Islet of Langerhans (tissue), 1 donor: ENCODE measurements at regions not wholly inside any gene's neighbourhood (a gene's known extent, or its start where the extent isn't known, plus 50 kb on each side); places are given as distances from the start of the nearest gene placed in this dataset.

ENCODE experiments used
- FAIRE-seq: peaks from one replicate; lab custom pipeline; 2011; peaks lifted over from hg19 to GRCh38; lab: Jason Lieb, UNC

DNA sequence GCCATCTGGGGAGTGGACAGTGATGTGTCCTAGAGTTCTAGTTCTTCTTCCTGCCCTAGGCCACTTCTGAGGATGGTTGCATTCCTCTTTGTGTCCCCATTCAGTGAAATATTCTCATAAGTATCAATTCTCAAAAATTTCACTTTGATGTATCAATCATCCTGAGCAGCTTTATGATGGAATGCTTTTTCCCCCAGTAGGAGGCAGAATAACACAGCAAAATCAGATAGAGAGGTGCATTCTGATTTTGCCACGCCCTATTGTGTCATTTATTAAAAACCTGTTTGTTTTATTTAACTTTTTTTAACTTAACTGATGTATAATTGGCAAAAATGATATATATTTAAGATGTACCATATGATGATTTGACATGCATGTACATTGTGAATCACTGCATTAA, 656.0 kb upstream of the GRM7 start:
- FAIRE-seq: no peak

DNA sequence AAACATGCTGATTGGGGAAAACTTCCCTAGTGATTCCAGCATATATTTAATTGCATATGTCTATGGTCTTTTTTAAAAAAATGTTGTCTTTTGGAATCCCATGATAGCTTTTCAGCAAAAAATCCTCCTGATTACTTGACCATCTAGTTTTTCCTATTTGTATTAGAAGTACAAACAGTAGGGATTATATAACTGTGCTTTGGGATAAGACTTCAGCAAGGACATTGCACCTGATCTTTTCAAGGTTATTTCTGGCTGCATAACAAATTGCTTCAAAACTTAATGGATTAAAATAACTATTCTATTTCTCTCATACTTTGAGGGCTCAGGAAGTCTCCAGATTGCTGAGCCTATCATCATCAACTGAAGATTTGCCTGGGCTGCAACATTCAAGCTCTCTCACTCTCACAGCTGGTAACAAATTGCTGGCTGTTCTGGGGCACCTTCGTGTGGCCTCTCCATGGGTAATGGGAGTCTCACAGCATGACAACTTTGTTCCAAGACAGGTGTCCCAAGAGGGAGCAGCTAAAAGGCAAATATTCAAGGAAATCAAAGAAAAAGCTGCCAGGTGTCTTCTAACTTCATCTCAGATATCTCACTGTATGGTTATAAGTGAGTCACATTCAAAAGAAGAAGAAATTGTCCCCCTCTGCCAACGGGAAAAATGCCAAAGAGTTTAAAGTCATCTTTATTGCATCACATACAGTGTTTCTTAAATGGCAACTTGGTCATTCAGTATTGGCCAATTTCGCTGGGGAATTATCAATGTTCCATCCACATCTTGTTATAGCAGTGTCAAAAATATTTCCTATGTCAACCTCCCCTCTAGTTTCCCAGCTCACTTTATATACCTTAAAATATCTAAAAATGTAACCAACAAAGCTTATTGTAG, 644.5 kb upstream of the GRM7 start:
- FAIRE-seq: no peak

DNA sequence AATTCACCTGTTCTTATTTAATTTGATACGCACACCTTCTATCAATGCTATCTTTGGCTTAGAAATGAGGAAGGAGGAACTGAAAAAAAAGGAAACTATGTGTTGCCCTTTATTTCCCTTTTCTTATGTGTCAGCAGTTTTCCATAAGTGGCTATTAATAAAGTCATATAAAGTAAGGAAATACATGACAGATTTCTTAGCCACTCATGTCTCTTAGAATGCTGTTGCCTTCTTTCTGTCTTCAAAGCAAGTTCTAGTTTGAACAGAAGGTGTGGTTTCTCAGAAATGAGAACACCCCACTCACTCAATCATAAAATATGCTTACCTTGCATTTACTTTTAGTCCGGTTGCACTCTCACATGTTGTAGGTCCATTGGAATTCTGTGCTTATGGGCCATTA, 640.5 kb upstream of the GRM7 start:
- no peak for FAIRE-seq

DNA sequence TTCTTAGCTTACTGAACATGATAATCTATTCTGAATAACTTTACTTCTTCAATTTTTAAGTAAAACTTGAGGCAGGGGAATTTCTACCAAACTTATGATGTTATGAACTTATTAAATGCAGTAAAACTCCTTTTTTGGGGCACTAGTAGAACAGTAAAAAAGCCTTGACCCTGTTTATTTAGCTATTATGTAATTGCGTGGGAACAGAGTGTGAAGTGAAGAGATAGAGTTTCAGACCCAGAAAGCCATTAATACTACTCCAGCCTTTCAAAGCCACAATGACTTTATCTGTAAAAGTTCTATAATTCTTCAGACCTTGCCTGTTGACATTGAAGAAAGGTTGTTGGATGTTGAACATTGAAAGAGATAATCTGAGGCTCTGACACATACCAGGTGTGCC, 638.8 kb upstream of the GRM7 start:
- FAIRE-seq: no peak

DNA sequence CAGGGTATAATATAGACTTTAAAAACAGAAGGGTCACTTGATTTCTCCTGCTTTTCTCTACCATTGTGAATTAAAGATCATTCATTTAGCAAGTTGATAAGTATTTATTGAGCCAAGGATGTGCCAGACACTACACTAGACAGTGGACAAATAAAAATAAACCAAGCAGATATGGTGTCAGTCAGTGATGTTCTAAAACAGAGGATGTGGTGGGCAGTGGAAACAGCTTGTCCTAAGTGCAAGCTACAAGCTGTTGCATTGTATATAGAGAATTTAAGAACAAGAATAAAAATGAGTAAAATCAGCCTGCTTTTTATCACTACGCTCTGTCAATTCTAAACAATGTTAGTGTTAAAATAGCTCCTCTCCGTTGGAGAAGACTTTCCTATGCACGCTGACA, 637.3 kb upstream of the GRM7 start:
- no peak for FAIRE-seq

DNA sequence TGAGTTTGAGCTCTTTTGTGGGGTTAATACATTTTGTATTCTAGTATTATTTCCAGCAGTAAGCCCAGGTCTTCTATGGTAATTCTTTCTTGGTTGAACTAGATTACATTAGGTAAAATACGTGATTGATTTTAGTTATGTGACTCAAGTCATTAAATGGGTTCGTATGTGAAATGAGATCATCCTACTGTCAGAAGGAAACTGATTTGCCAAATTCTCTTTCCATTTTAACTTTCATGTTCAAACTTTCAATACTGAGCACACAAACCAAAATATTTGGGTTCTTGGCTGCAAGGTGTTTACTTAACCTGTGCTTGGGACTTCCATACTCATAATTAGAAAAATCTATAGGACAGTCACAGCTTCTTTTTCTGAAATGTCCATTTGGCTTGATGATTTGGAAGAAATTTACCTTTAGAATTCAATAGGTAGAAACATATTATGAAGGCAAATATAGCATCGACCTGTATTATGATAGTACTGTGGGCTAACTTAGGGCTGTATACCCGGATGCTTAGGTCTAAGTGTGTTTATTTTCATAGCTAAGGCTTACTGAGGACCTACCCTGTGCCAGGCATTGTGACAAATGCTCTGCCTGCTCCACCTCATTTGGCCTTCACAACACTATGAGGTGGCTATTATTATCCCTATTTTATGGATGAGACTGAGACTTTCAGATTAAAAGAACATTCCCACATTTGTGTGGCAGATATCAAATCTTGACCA, 631.8 kb upstream of the GRM7 start:
- FAIRE-seq: no peak

DNA sequence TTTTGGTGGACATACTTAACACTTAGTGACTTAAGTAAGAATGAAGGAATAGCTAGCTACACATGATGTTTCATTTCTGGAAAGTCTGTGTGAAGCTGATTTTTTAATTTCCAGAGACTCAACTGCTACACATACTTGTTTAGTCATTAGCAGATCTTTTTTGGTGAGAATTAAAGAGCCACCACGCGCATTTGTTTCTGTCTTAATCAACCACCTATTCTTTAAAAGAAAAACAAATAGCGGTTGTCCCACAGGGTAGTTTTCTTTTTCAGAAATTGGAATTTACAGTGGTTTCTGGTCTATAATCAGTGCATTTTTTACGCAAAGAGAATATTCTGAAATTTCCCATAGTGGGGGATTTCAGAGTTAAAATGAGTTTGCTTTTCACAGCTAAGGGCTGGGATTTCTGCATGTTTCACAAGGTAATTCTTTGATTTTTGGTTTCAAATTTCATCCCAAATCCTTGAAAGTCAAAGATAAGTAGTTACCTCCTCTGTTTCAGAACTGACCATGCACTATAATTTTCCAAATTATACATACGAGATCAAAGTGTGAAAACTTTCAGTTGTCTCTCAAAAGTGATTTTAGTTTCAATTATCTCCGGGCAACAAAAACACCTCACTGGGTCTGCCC, 631.0 kb upstream of the GRM7 start:
- FAIRE-seq: no peak

DNA sequence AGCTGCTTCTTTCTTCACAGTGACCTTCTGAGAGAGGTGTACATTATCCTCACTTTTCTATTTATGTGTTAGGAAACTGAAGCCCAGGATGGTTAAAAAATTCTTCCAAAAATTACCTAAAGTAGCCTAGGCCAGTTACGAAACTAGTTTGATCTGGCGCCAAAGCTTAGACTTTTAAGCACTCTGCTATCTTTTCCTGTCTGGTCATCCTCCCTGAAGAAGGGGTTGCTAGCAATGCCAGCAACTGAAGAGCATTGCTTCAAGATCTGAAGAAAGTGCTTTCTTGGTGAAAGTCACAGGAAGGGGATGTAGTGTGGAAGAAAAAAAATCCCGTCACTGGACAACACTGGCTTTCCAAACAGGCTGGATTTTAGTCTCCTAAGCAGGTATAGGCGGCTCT, 618.8 kb upstream of the GRM7 start:
- no peak for FAIRE-seq

DNA sequence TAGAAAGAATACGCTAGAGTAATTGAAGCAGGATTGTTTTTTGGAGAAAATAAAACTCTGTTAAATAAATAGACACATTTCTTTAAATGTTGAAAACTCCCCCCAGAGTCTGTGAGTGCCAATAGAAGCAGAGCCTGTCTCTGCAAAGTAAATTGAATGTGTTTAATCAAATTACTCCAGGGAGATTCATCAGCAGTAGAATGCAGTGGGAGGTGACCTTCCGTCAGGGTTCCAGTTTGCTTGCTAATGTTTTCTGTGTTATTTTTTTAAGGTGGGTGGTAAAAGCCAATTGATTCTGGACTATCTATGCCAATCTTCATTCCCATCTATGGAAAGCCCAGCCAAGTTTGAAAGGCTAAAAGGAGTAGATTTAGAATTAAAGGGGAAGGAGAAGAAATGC, 612.4 kb upstream of the GRM7 start:
- FAIRE-seq: no peak

DNA sequence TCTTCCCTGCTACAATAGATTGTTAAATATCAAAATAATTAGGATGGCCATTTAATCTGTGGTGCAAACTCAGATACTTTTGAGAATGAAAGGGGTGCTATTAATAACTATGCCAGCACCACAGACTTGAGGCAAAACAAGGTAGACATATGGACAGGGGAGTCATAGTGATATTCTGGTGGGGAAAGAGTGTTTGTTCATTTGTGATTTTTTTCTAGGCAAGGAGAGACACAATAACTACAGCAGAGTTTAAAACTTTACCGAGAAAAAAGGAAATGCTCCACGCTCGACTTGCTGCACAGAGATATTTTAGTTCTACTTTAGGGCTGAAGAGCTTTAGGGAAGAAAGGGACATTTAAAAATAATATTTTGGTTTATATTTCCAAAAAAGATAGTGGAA, 611.2 kb upstream of the GRM7 start:
- no peak for FAIRE-seq

DNA sequence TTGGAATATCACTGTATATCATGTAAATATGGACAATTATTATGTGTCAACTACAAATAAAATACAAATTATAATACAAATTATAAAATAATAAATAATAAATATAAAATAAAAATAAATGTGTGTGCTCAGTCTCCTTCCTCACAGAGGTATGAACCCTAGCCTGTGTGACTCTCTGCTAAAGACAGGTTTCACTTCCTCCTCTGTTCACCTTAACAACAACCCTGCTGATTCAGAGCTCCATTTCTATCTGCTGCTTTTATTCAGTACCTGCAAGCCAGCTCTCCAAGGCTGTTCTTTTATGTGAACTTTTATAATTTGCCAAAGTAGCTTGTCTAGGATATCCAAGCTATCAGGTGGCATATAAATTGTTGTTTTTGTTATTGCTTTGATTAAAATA, 610.7 kb upstream of the GRM7 start:
- FAIRE-seq: no peak

DNA sequence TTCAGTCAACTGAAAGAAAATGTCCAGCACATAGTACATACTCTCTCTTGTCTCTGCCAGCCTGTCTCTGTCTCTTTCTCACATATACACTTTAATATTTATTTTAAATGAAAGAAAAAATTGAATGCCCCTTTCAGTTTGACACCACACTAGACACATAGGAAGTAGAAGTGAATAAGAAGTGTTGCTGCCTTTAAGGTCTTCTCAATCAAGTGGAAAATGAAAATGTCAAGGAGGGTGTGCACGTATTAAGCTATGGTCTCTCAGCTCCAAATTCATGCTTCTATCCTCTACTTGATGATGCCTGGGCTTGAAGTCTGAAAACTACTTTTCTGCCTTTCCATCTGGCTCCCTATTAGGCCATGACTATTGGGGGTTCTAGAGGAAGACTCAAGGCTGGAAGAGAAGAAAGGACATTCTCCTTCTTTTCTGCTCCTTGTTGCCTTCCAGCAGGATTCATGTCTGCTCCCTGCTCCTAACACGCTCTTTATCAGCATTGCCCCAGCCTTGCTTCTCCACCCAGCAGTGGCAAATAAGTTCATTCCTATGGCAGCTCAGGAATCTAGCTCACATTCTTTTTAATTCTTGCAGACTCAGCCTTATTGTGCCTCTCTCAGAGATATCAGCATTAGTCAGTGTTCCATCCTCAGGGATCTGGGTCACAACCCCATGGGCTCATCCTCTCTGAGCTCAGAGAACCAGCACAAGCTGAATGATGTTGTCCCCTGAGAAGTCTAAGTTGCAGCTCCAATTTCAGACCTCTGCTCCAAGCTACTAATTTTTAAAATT, 609.1 kb upstream of the GRM7 start:
- FAIRE-seq: no peak

DNA sequence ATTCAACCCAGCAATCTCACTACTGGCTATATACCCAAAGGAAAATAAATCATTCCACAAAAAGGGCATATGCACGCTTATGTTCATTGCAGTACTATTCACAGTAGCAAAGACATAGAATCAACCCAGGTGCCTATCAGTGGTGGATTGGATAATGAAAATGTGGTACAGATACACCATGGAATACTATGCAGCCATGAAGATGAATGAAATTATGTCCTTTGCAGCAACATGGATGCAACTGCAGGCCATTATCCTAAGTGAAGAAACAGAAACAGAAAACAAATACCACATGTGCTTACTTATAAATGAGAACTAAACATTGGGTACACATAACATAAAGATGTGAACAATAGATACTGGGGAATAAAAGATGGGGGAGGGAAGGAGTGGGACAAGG, 606.4 kb upstream of the GRM7 start:
- FAIRE-seq: no peak

DNA sequence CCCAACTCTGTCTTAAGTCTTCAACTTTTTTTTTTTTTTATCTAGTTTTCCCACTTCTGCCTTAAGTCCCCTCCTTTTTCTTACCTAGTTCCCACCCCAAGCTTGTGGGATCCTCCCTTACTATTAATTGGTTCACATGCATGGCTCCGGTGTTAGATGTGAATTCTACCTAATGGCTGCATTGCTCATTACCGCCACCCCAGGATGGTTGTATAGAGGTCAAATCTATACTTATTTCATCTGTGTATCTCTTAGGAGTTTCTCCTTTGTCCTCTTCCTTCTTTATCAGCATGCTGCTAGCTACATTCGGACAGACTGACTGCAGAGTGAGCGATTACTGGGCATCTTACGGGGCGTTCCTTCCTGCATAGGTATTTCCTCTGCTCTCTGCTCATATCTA, 605.7 kb upstream of the GRM7 start:
- FAIRE-seq: no peak

DNA sequence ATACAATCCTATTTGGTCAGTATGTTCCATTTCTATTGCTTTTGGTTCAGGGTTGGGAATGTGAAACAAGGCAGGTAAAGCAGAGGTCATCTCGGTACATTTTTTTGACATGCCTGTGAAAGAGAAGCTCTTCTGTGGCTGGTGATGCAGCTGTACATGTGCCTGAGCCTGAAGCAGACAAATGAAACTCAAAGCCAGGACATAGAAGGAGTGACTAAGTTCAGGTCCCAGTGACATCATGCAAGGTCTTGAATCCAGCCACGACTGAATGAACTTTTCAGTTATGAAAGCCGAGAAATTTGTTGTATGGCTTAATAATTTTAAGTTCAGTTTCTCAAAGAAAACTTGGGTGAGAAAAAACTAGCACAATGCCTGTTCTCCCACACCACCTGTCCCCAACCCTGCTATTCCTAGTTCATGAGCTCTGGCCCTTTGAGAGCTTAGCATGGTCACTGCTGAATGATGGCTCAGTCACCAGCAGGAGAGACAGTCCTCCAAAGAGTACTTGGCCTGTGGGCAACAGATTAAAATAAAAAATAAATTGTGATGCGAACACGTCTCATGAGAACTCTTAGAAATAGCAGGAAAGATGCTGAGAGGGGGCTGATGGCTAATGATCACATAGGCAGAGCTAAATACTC, 600.2 kb upstream of the GRM7 start:
- FAIRE-seq: no peak

DNA sequence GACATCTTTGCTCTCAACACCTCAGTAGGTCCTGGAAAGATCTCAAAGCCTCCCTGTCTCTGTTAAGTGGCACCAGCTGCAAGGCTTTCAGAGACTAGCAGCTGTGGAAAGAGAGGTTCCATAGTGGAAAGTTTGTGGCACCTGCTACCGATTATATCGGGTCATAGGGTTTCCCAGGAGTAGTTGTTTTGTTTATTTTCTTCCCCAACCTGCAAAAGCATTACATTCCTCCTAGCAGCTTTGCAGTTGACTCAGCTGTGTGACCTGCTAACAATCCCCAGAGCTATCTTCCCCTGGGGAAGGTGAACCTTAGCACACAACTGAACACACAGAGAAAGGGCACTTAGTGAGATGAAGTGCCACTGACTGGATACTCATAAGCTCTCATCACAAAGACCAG, 598.9 kb upstream of the GRM7 start:
- no peak for FAIRE-seq

DNA sequence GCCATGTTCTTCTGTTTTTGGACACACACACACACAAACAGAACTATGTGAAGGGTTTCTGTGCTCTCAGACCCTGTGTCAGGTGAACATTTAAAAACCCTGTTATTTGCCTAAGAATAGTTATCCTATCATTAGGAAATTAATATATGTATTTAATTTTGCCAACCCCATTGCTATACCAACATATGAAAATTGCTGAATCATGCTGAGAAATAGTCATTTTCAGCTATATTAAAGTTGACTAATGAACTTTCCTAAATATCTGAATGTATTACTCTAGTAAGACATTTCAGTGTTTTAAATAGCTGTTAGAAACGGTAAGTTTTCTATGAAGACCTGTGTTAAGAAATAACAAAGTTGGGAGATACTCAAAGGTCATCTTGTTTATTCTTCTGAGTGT, 596.9 kb upstream of the GRM7 start:
- FAIRE-seq: no peak

DNA sequence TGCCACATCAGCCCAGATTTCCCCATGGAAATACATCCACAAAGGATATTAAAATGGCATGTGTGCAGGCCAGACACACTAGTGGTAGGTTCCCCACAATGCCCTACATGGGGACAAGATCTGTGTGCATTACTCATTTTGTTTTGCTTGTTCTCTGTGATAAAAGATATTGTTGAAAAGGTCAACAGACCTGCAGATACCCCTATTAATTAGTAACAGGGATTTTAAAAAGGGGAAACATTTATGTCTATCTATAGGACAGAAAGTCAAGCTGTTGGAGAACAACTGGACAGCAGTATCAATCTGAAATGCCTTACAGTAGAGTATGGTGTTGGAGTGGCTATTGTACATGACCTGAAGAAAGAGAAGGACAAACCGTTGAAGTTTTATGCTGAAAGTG, 596.0 kb upstream of the GRM7 start:
- no peak for FAIRE-seq

DNA sequence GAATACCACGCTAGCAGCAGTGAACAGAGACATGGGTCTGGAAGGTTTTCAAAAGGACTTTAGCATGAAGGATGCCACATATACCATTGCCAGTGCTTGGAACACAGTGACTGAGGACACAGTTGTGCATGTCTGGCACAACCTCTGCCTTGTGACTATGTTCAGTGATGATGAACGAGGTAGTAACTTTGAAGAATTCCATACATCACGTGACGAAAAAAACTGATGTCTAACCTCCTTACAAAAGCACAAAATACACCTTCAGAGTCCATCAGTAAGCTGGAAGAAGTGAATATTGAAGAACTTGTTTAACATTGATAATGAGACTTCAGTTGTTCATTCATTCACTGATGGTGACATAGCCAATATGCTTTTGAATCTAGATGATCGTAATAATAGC, 594.8 kb upstream of the GRM7 start:
- FAIRE-seq: no peak

DNA sequence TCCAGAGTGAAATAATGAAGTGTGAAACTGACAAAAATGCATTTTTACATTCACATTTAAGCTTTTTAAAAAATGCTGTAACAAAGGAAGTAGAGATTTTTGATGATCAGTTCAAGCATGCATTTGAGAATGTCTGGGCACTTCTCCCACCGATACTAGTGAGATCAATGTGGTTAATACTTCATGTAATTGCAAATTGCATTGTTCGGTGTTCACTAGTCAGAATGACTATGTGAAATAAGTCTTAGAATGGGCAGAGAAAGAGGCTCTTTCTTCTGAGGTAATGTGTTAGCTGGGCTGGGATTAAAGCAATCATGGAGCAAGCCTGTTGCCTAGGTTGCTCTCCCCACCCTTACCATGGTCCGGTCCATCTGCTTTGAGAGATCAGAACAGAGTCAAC, 587.0 kb upstream of the GRM7 start:
- FAIRE-seq: no peak

DNA sequence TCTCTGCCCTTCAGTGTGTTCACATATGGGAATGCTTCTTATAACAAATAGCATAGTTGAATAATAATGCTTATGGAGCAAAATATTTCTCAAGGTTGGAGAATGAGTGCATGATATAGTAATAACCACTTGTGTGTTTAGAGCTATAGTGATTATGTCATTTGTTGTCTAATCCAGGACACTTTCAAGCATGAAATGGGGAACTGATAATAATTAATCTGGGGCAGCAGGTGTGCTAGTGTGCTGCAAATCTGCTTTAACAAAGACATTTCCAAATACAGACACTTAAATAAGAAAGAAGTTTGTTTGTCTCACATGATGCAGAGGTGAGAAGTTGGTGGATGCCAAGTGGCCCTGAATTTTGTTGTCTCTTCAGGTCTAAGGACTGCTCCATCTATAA, 579.3 kb upstream of the GRM7 start:
- no peak for FAIRE-seq

DNA sequence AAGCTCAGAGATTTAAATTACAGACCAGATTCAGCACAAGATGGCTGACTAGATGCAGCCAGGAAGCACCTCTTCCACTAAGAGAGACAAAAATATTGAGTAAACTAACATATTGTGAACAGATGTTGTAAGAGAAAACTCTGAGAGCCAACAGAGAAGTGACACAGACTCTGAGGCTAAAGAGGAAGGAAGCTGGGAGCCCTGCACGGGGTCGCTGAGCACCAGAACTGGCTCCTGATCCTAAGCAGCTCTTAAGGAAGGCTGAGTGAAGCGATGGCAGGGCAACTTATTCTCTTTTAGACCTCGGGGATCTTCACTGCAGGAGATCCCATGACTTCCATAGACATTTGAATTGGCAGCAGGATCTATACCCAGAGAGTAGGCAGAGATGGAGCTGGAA, 578.0 kb upstream of the GRM7 start:
- FAIRE-seq: no peak
